Astrocyte (in vitro differentiated cells and primary cell): ENCODE measurements at regions not wholly inside any gene's neighbourhood (a gene's known extent, or its start where the extent isn't known, plus 50 kb on each side); places are given as distances from the start of the nearest gene placed in this dataset.

ENCODE experiments used
- CTCF ChIP-seq: IDR thresholded peaks from 2 replicates; pipeline ENCODE4 v1.5.1; 2011; ENCODE audit warnings: low read depth, mild to moderate bottlenecking, inconsistent platforms, low read length, moderate library complexity; ENCODE audit not compliant: insufficient read depth
- EZH2 ChIP-seq: IDR thresholded peaks from 2 replicates; pipeline ENCODE4 v1.6.1; 2012; ENCODE audit warnings: mild to moderate bottlenecking, low read length, inconsistent platforms; ENCODE audit not compliant: insufficient read depth

- no peak for TF ChIP-seq CTCF
- no peak for TF ChIP-seq EZH2
Observed at GRCh38 chr2:7096726-7097352, 179.6 kb downstream of the RNF144A start.
